GM23338 (cell line): ENCODE measurements at regions not wholly inside any gene's neighbourhood (a gene's known extent, or its start where the extent isn't known, plus 50 kb on each side); places are given as distances from the start of the nearest gene placed in this dataset.
"Not testable (repeated sequence)": the region's sequence is repeated elsewhere in the genome, so short reads cannot be mapped to it uniquely, and the experiment has no call there.

Experiments
- ATAC-seq: fragments of 200-7000 bp; cut with Tn5 transposase; 3 replicates; pipeline ENCODE4 v1.9.1; 2020
- DNase-seq: peaks from one replicate; pipeline ENCODE4 v3.0.0-alpha.2; 2015; ENCODE audit warnings: low spot score
- H2AFZ ChIP-seq: fragments of 200-600 bp; sonication (generic); 2 replicates; pipeline ENCODE4 v1.8.0; 2016; ENCODE audit warnings: antibody characterized with exemption, mild to moderate bottlenecking, moderate library complexity
- H3F3A ChIP-seq: fragments of 200-600 bp; sonication (generic); replicated peaks from 2 replicates; pipeline ENCODE4 v1.8.0; 2017; ENCODE audit warnings: antibody characterized with exemption, mixed run types, low read depth
- H3K27ac ChIP-seq: fragments of 200-600 bp; sonication (generic); 2 replicates; pipeline ENCODE4 v1.6.1; 2016; ENCODE audit warnings: low read depth
- H3K27me3 ChIP-seq: fragments of 200-600 bp; sonication (generic); 2 replicates; pipeline ENCODE4 v1.8.0; 2016; ENCODE audit warnings: mild to moderate bottlenecking, mixed run types, moderate library complexity; ENCODE audit not compliant: insufficient read depth
- H3K36me3 ChIP-seq: fragments of 200-600 bp; sonication (generic); 2 replicates; pipeline ENCODE4 v1.8.0; 2016; ENCODE audit warnings: mild to moderate bottlenecking; ENCODE audit not compliant: insufficient read depth
- H3K4me1 ChIP-seq: fragments of 200-600 bp; sonication (generic); 2 replicates; pipeline ENCODE4 v1.8.0; 2016; ENCODE audit warnings: mild to moderate bottlenecking, moderate library complexity; ENCODE audit not compliant: insufficient read depth
- H3K4me2 ChIP-seq: fragments of 200-600 bp; sonication (generic); 2 replicates; pipeline ENCODE4 v1.7.1; 2017; ENCODE audit warnings: mixed run types
- H3K4me3 ChIP-seq: fragments of 200-600 bp; sonication (generic); 2 replicates; pipeline ENCODE4 v1.6.1; 2016; ENCODE audit warnings: mixed run types
- H3K79me2 ChIP-seq: fragments of 200-600 bp; sonication (generic); replicated peaks from 2 replicates; pipeline ENCODE4 v1.8.0; 2017; ENCODE audit warnings: mild to moderate bottlenecking; ENCODE audit not compliant: insufficient read depth
- H3K9me2 ChIP-seq: fragments of 200-600 bp; sonication (generic); 2 replicates; pipeline ENCODE4 v1.8.0; 2017; ENCODE audit not compliant: insufficient read depth
- H4K20me1 ChIP-seq: fragments of 200-600 bp; sonication (generic); replicated peaks from 2 replicates; pipeline ENCODE4 v1.8.0; 2017; ENCODE audit warnings: mild to moderate bottlenecking; ENCODE audit not compliant: insufficient read depth
- H3K27ac Mint-ChIP-seq: 2 replicates; pipeline ENCODE4 v1.8.0; 2020; ENCODE audit warnings: inconsistent platforms, mild to moderate bottlenecking, moderate library complexity, mixed read lengths
- H3K27me3 Mint-ChIP-seq: 3 replicates; pipeline ENCODE4 v1.8.0; 2022; ENCODE audit warnings: low read depth, mild to moderate bottlenecking, moderate library complexity, mixed read lengths, inconsistent platforms; ENCODE audit not compliant: insufficient read depth, poor library complexity
- H3K36me3 Mint-ChIP-seq: 3 replicates; pipeline ENCODE4 v1.8.0; 2021; ENCODE audit warnings: low read depth, mild to moderate bottlenecking, inconsistent platforms, moderate library complexity, mixed read lengths
- H3K4me1 Mint-ChIP-seq: 3 replicates; pipeline ENCODE4 v1.8.0; 2020; ENCODE audit warnings: mild to moderate bottlenecking, inconsistent platforms, mixed read lengths
- H3K4me3 Mint-ChIP-seq: 3 replicates; pipeline ENCODE4 v1.8.0; 2021; ENCODE audit warnings: moderate library complexity, mild to moderate bottlenecking, inconsistent platforms, mixed read lengths
- H3K9me3 Mint-ChIP-seq: 3 replicates; pipeline ENCODE4 v1.8.0; 2020; ENCODE audit warnings: moderate library complexity, mild to moderate bottlenecking, inconsistent platforms, mixed read lengths

- not testable (repeated sequence) for DNase-seq, H3K27me3 ChIP-seq, H3K36me3 Mint-ChIP-seq, H3K4me1 ChIP-seq, H3K27ac Mint-ChIP-seq, H3K4me1 Mint-ChIP-seq, H3K4me3 ChIP-seq, H4K20me1 ChIP-seq, H3F3A ChIP-seq, H3K27ac ChIP-seq, H3K9me3 Mint-ChIP-seq, H3K4me2 ChIP-seq, H3K79me2 ChIP-seq, H3K9me2 ChIP-seq, ATAC-seq, H2AFZ ChIP-seq, H3K27me3 Mint-ChIP-seq, H3K4me3 Mint-ChIP-seq, H3K36me3 ChIP-seq
Measured at GRCh38 chr7:150146124-150146523, 177.0 kb upstream of the LRRC61 start.

DNA sequence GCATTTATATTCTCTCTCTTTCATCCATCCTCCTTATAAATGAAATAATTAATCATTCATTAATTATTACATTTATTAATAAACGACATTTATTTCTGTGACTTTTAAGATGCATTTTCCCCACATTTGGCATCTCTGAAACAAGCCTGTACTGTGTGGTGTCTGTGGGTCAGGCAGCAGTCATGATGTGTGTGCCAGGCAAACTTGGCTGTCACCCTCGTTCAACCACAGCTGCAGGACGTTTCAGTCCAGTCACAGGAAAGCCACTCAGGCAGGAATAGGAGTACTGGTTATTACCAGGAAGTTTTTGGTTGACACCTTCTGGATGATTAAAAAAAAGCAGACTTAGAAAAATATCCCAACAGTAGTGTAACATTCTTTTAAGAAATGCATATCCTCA is 175.6 kb upstream of the LRRC61 start:
- not testable (repeated sequence) for H3K4me1 ChIP-seq, H2AFZ ChIP-seq, H3K27me3 Mint-ChIP-seq, H3K4me2 ChIP-seq, H3K4me1 Mint-ChIP-seq, H3K27me3 ChIP-seq, H3K36me3 ChIP-seq, H3K9me3 Mint-ChIP-seq, H3K4me3 ChIP-seq, H3K79me2 ChIP-seq, H3K36me3 Mint-ChIP-seq, H3F3A ChIP-seq, H3K4me3 Mint-ChIP-seq, H3K9me2 ChIP-seq, H4K20me1 ChIP-seq, H3K27ac Mint-ChIP-seq, ATAC-seq, H3K27ac ChIP-seq, DNase-seq

DNA sequence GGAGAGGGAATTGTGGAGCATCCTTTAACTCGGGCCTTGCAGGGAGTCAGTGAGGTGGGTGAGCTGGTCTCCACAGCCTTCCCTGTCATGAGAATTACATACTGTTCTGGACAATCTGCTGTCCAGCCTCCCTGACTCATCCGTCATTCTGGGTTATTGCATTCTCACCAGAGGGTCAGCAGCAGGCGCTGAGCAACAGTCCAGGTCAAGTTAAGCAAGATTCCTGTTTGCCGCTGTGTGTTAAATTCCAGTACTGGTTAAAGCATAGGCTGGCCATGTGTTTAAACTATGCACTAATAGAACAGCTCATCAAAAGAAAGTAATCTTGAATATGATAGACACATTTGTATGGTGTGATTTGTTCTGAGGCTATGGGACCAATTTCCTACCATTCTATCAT is 167.1 kb upstream of the LRRC61 start:
- not testable (repeated sequence) for H3K9me2 ChIP-seq, H3K36me3 ChIP-seq, H3K4me2 ChIP-seq, H3F3A ChIP-seq, H3K4me3 Mint-ChIP-seq, H3K27ac Mint-ChIP-seq, H4K20me1 ChIP-seq, DNase-seq, H2AFZ ChIP-seq, H3K27me3 Mint-ChIP-seq, H3K4me1 Mint-ChIP-seq, H3K9me3 Mint-ChIP-seq, H3K36me3 Mint-ChIP-seq, H3K27ac ChIP-seq, H3K4me1 ChIP-seq, H3K27me3 ChIP-seq, H3K4me3 ChIP-seq, ATAC-seq, H3K79me2 ChIP-seq

GRCh38 chr7:150158696-150159095 is 164.5 kb upstream of the LRRC61 start:
- H3K27ac ChIP-seq, H3K4me3 ChIP-seq, H3K79me2 ChIP-seq, H3K36me3 ChIP-seq, ATAC-seq, H3K4me2 ChIP-seq, H2AFZ ChIP-seq, DNase-seq, H3K27me3 Mint-ChIP-seq, H3K4me3 Mint-ChIP-seq, H3K9me3 Mint-ChIP-seq, H4K20me1 ChIP-seq, H3K9me2 ChIP-seq, H3F3A ChIP-seq, H3K36me3 Mint-ChIP-seq, H3K4me1 Mint-ChIP-seq, H3K4me1 ChIP-seq, H3K27me3 ChIP-seq: not testable (repeated sequence)
- peak overlapping the region; percentile 64 for H3K27ac Mint-ChIP-seq

GRCh38 chr7:150169515-150169914 is 153.6 kb upstream of the LRRC61 start:
- not testable (repeated sequence) for H2AFZ ChIP-seq, H4K20me1 ChIP-seq, H3K9me3 Mint-ChIP-seq, H3K79me2 ChIP-seq, H3K27ac Mint-ChIP-seq, H3K27me3 ChIP-seq, H3K4me2 ChIP-seq, H3K27me3 Mint-ChIP-seq, H3K36me3 Mint-ChIP-seq, H3F3A ChIP-seq, H3K9me2 ChIP-seq, DNase-seq, H3K27ac ChIP-seq, H3K4me1 Mint-ChIP-seq, H3K4me3 ChIP-seq, H3K4me1 ChIP-seq, H3K36me3 ChIP-seq, H3K4me3 Mint-ChIP-seq, ATAC-seq

- not testable (repeated sequence) for ATAC-seq, H3K27ac ChIP-seq, DNase-seq, H3K4me1 Mint-ChIP-seq, H4K20me1 ChIP-seq, H3K9me3 Mint-ChIP-seq, H3F3A ChIP-seq, H3K27me3 Mint-ChIP-seq, H3K36me3 Mint-ChIP-seq, H3K79me2 ChIP-seq, H3K9me2 ChIP-seq, H3K27me3 ChIP-seq, H3K4me2 ChIP-seq, H3K4me3 Mint-ChIP-seq, H3K27ac Mint-ChIP-seq, H3K36me3 ChIP-seq, H3K4me3 ChIP-seq, H3K4me1 ChIP-seq, H2AFZ ChIP-seq
Measured at GRCh38 chr7:150169943-150170490, 153.1 kb upstream of the LRRC61 start.

- H3K27ac Mint-ChIP-seq, ATAC-seq, H3K9me3 Mint-ChIP-seq, H4K20me1 ChIP-seq, DNase-seq, H3K27ac ChIP-seq, H3F3A ChIP-seq, H3K4me1 Mint-ChIP-seq, H3K27me3 Mint-ChIP-seq, H2AFZ ChIP-seq, H3K79me2 ChIP-seq, H3K36me3 Mint-ChIP-seq, H3K9me2 ChIP-seq, H3K4me2 ChIP-seq, H3K27me3 ChIP-seq, H3K36me3 ChIP-seq, H3K4me3 Mint-ChIP-seq, H3K4me3 ChIP-seq, H3K4me1 ChIP-seq: not testable (repeated sequence)
Measured at GRCh38 chr7:150183602-150184001, 139.6 kb upstream of the LRRC61 start.
